IMR-90 (cell line): ENCODE measurements at regions not wholly inside any gene's neighbourhood (a gene's known extent, or its start where the extent isn't known, plus 50 kb on each side); places are given as distances from the start of the nearest gene placed in this dataset.
A peak's percentile ranks its signal among the peaks of the same experiment; 100 is the strongest.

Source experiments
- ATAC-seq: fragments of 200-7000 bp; cut with Tn5 transposase; 2 replicates; pipeline ENCODE4 v1.9.1; 2020; ENCODE audit warnings: low read depth, mild to moderate bottlenecking, moderate library complexity
- BruUV-seq: library from RNA; stranded (reverse); fragments of 400-500 nt; replicated peaks from 2 replicates; lab custom pipeline; 2021; lab: Mats Ljungman, UMichigan
- CTCF ChIA-PET: fragments of 300-600 bp; formaldehyde crosslinking; extraction: SDS; loops from one replicate; lab custom pipeline; 2021; ENCODE audit warnings: antibody characterized with exemption; lab: Yijun Ruan, JAX
- POLR2A ChIA-PET: fragments of 300-600 bp; sonication (Branson Sonifier 250); formaldehyde crosslinking; loops from one replicate; lab custom pipeline; 2022; ENCODE audit warnings: antibody characterized with exemption; ENCODE audit not compliant: unreplicated experiment; lab: Charles Lee
- DNase-seq: peaks from one replicate; pipeline ENCODE4 v3.0.0; 2013
- H2AFZ ChIP-seq: replicated peaks from 2 replicates; pipeline ENCODE3; 2013; ENCODE audit warnings: low read length, mild to moderate bottlenecking; ENCODE audit not compliant: poor library complexity
- H2AK5ac ChIP-seq: 2 replicates; pipeline ENCODE4 v1.6.1; 2013; ENCODE audit warnings: low read depth, low read length, inconsistent platforms
- H2AK9ac ChIP-seq: replicated peaks from 2 replicates; pipeline ENCODE3; 2013; ENCODE audit warnings: mild to moderate bottlenecking, low read depth, low read length, moderate library complexity; ENCODE audit not compliant: poor library complexity
- H2BK120ac ChIP-seq: 2 replicates; pipeline ENCODE4 v1.6.1; 2013; ENCODE audit warnings: low read depth, low read length, inconsistent platforms
- H2BK15ac ChIP-seq: 3 replicates; pipeline ENCODE4 v1.6.1; 2013; ENCODE audit warnings: low read depth, low read length, inconsistent platforms
- H2BK20ac ChIP-seq: 2 replicates; pipeline ENCODE4 v1.6.1; 2013; ENCODE audit warnings: low read depth, mild to moderate bottlenecking, inconsistent platforms, low read length, moderate library complexity
- H2BK5ac ChIP-seq: 2 replicates; pipeline ENCODE4 v1.6.1; 2013; ENCODE audit warnings: mild to moderate bottlenecking, low read depth, low read length, inconsistent platforms; ENCODE audit not compliant: poor library complexity, severe bottlenecking
- H3K14ac ChIP-seq: replicated peaks from 2 replicates; pipeline ENCODE4 v1.6.1; 2013; ENCODE audit warnings: low read depth, low read length, inconsistent platforms
- H3K18ac ChIP-seq: 2 replicates; pipeline ENCODE4 v1.6.1; 2013; ENCODE audit warnings: low read depth, low read length, control low read depth
- H3K23ac ChIP-seq: 2 replicates; pipeline ENCODE4 v1.6.1; 2013; ENCODE audit warnings: low read depth, low read length, inconsistent platforms
- H3K27ac ChIP-seq: 2 replicates; pipeline ENCODE4 v1.5.1; 2013; ENCODE audit warnings: mild to moderate bottlenecking, control low read depth, low read length; ENCODE audit not compliant: insufficient read depth
- H3K27me3 ChIP-seq: 2 replicates; pipeline ENCODE4 v1.6.1; 2013; ENCODE audit warnings: low read length; ENCODE audit not compliant: control insufficient read depth, insufficient read depth
- H3K36me3 ChIP-seq: 2 replicates; pipeline ENCODE4 v1.6.1; 2013; ENCODE audit warnings: low read length, mixed read lengths; ENCODE audit not compliant: control insufficient read depth, insufficient read depth
- H3K4ac ChIP-seq: 2 replicates; pipeline ENCODE4 v1.6.1; 2013; ENCODE audit warnings: low read depth, low read length, inconsistent platforms
- H3K4me1 ChIP-seq: 2 replicates; pipeline ENCODE4 v1.6.1; 2013; ENCODE audit warnings: low read length, mixed read lengths; ENCODE audit not compliant: control insufficient read depth, insufficient read depth
- H3K4me2 ChIP-seq: 2 replicates; pipeline ENCODE4 v1.6.1; 2013; ENCODE audit warnings: low read depth, mild to moderate bottlenecking, control low read depth, low read length, moderate library complexity
- H3K4me3 ChIP-seq: 2 replicates; pipeline ENCODE4 v1.5.1; 2013; ENCODE audit warnings: low read depth, mild to moderate bottlenecking, control low read depth, low read length, moderate library complexity; ENCODE audit not compliant: insufficient read depth
- H3K56ac ChIP-seq: 2 replicates; pipeline ENCODE4 v1.6.1; 2013; ENCODE audit warnings: low read length, inconsistent platforms; ENCODE audit not compliant: insufficient read depth; ENCODE audit errors: extremely low read depth
- H3K79me1 ChIP-seq, 2 experiments: 2 replicates each; pipeline ENCODE4 v1.6.1; 2013; ENCODE audit warnings: low read length in 2 of 2, inconsistent platforms in 1 of 2, low read depth in 1 of 2
- H3K9ac ChIP-seq: 2 replicates; pipeline ENCODE4 v1.6.1; 2013; ENCODE audit warnings: low read depth, low read length, control low read depth
- H3K9me1 ChIP-seq: 2 replicates; pipeline ENCODE4 v1.6.1; 2013; ENCODE audit warnings: low read length, inconsistent platforms; ENCODE audit not compliant: insufficient read depth
- H3K9me3 ChIP-seq: 2 replicates; pipeline ENCODE4 v1.6.1; 2013; ENCODE audit warnings: low read length; ENCODE audit not compliant: control insufficient read depth, insufficient read depth
- H4K20me1 ChIP-seq: 2 replicates; pipeline ENCODE4 v1.6.1; 2013; ENCODE audit warnings: low read length, inconsistent platforms; ENCODE audit not compliant: insufficient read depth
- H4K5ac ChIP-seq: 2 replicates; pipeline ENCODE4 v1.6.1; 2013; ENCODE audit warnings: mild to moderate bottlenecking, low read depth, low read length, control low read depth
- H4K8ac ChIP-seq, 2 experiments: 2 replicates each; pipeline ENCODE4 v1.6.1; 2013; ENCODE audit warnings: low read depth in 2 of 2, low read length in 2 of 2, control low read depth in 1 of 2, inconsistent platforms in 1 of 2
- H4K91ac ChIP-seq: 2 replicates; pipeline ENCODE4 v1.6.1; 2013; ENCODE audit warnings: low read depth, low read length, inconsistent platforms; ENCODE audit not compliant: insufficient read depth
- BHLHE40 ChIP-seq: fragments of 150-350 bp; IDR thresholded peaks from 2 replicates; pipeline ENCODE4 v1.6.1; 2016; ENCODE audit warnings: mild to moderate bottlenecking, low read depth, low read length
- CEBPB ChIP-seq: IDR thresholded peaks from 2 replicates; pipeline ENCODE4 v1.6.1; 2012; ENCODE audit warnings: low read depth, low read length, improper control_type of control experiment
- CHD1 ChIP-seq: IDR thresholded peaks from 2 replicates; pipeline ENCODE4 v1.6.1; 2012; ENCODE audit warnings: low read depth, low read length, improper control_type of control experiment
- CTCF ChIP-seq: conservative IDR thresholded peaks from 2 replicates; pipeline ENCODE4 v1.5.1; 2012; ENCODE audit warnings: mild to moderate bottlenecking, low read depth, low read length, improper control_type of control experiment
- ELK1 ChIP-seq: fragments of 150-350 bp; IDR thresholded peaks from 2 replicates; pipeline ENCODE4 v1.6.1; 2016; ENCODE audit warnings: low read depth, mild to moderate bottlenecking, low read length, moderate library complexity, borderline replicate concordance
- FOS ChIP-seq: fragments of 150-350 bp; IDR thresholded peaks from 2 replicates; pipeline ENCODE4 v1.6.1; 2016; ENCODE audit warnings: low read depth, low read length
- MAFK ChIP-seq: IDR thresholded peaks from 2 replicates; pipeline ENCODE4 v1.6.1; 2012; ENCODE audit warnings: low read depth, low read length, improper control_type of control experiment
- MAZ ChIP-seq: IDR thresholded peaks from 2 replicates; pipeline ENCODE4 v1.6.1; 2012; ENCODE audit warnings: low read depth, mild to moderate bottlenecking, low read length, improper control_type of control experiment, moderate library complexity, borderline replicate concordance
- MXI1 ChIP-seq: IDR thresholded peaks from 2 replicates; pipeline ENCODE4 v1.6.1; 2012; ENCODE audit warnings: low read depth, mild to moderate bottlenecking, low read length, moderate library complexity, borderline replicate concordance
- NFE2L2 ChIP-seq: fragments of 150-350 bp; IDR thresholded peaks from 2 replicates; pipeline ENCODE4 v1.6.1; 2016; ENCODE audit warnings: low read depth, mild to moderate bottlenecking, low read length
- POLR2A ChIP-seq: IDR thresholded peaks from 2 replicates; pipeline ENCODE4 v1.6.1; 2012; ENCODE audit warnings: mild to moderate bottlenecking, low read depth, low read length
- RAD21 ChIP-seq: IDR thresholded peaks from 2 replicates; pipeline ENCODE4 v1.6.1; 2012; ENCODE audit warnings: low read length, improper control_type of control experiment
- RCOR1 ChIP-seq: IDR thresholded peaks from 2 replicates; pipeline ENCODE4 v1.6.1; 2012; ENCODE audit warnings: mild to moderate bottlenecking, low read length, improper control_type of control experiment; ENCODE audit not compliant: insufficient replicate concordance
- RFX5 ChIP-seq: IDR thresholded peaks from 2 replicates; pipeline ENCODE4 v1.8.0; 2012; ENCODE audit warnings: low read depth, mild to moderate bottlenecking, low read length, moderate library complexity
- SMC3 ChIP-seq: fragments of 150-350 bp; IDR thresholded peaks from 2 replicates; pipeline ENCODE4 v1.6.1; 2016; ENCODE audit warnings: low read depth, mild to moderate bottlenecking, antibody characterized with exemption, low read length, moderate library complexity
- USF2 ChIP-seq: fragments of 150-350 bp; IDR thresholded peaks from 2 replicates; pipeline ENCODE4 v1.6.1; 2017; ENCODE audit warnings: mild to moderate bottlenecking, antibody characterized with exemption, low read length, low read depth
- WGBS, 2 experiments: methylation state at CpG; one replicate each; pipeline versions ENCODE4 v1.1.5 to v1.1.7; 2013; ENCODE audit warnings: missing lambda C conversion rate in 2 of 2; ENCODE audit not compliant: insufficient read length in 1 of 2; ENCODE audit errors: extremely low coverage in 2 of 2; 5-methylcytosine and 5-hydroxymethylcytosine counted together
- dilution Hi-C: fragments of 300-500 bp; cut with HindIII; formaldehyde crosslinking; loops from one replicate; pipeline ENCODE4 v1.14.3; 2018; ENCODE audit warnings: low sequenced_read_pairs; ENCODE audit not compliant: unreplicated experiment
- in situ Hi-C: fragments of 300-500 bp; cut with MboI; formaldehyde crosslinking; loops from 3 replicates; pipeline ENCODE4 v1.14.3; 2019; ENCODE audit warnings: low sequenced_read_pairs, inconsistent platforms, mixed read lengths
- intact Hi-C: fragments of 100-400 bp; cut with micrococcal nuclease; formaldehyde crosslinking; loops from 2 replicates; pipeline ENCODE4 v1.10.0; 2022

GRCh38 chr7:41492603-41493002 is 210.3 kb downstream of the INHBA start:
- no peak for TF ChIP-seq BHLHE40
- TF ChIP-seq MAZ, result no peak
- TF ChIP-seq SMC3, result no peak
- no peak for TF ChIP-seq RAD21
- TF ChIP-seq USF2, result no peak
- TF ChIP-seq MXI1, result no peak
- no peak for TF ChIP-seq CTCF
- TF ChIP-seq MAFK, result no peak
- no peak for TF ChIP-seq POLR2A
- no peak for TF ChIP-seq CEBPB
- TF ChIP-seq ELK1, result no peak
- TF ChIP-seq FOS, result no peak
- TF ChIP-seq RFX5, result no peak
- no peak for TF ChIP-seq RCOR1
- no peak for TF ChIP-seq CHD1
- TF ChIP-seq NFE2L2, result no peak
- H4K20me1 ChIP-seq, result no peaks in the 10 kb centered on the region
- H2AK5ac ChIP-seq, result 0 out of 2 replicates have a peak overlapping the region, but pooled peaks have one; percentile 19
- H3K9me3 ChIP-seq, result no peaks in the 10 kb centered on the region
- H3K9me1 ChIP-seq, result peaks cover 13% of the 10 kb centered on the region; the same call in 1 of the 2 replicates
- in situ Hi-C loops (no loop called here), dilution Hi-C loops (no loop called here), intact Hi-C loops (loop anchor here (5.0 kb wide), 1 partner anchor 205 kb away; no protein-coding TSS in a partner anchor)
- ChIA-PET CTCF (no interaction called here), POLR2A (no interaction called here)
- peak overlapping the region; percentile 6 for H3K4ac ChIP-seq
- no CpG with 5 or more reads among the region's 4 CpGs for WGBS, 2 experiments
- peaks cover 14% of the 10 kb centered on the region for H3K4me1 ChIP-seq
- H2BK5ac ChIP-seq, result no peak overlapping the region
- DNase-seq (no peak), ATAC-seq (peak; percentile 43; the same call in 1 of the 2 replicates)
- peak overlapping the region; percentile 48; the same call in 1 of the 3 replicates for H2BK15ac ChIP-seq
- H4K5ac ChIP-seq, result no peak overlapping the region; the same call in 1 of the 2 replicates
- H3K27ac ChIP-seq, result no peak overlapping the region
- H4K8ac ChIP-seq, result peak overlapping the region in 1 of 2 experiments; percentile 34; a peak in 1 of 4 replicates
- H2BK20ac ChIP-seq, result peak overlapping the region; percentile 38; the same call in 1 of the 2 replicates
- BruUV-seq, result no TSS peak
- no peaks in the 10 kb centered on the region; a peak in 1 of 4 replicates for H3K79me1 ChIP-seq
- H3K9ac ChIP-seq, result no peak overlapping the region
- no peaks in the 10 kb centered on the region for H3K36me3 ChIP-seq
- peak overlapping the region; percentile 93; the same call in 1 of the 2 replicates for H2BK120ac ChIP-seq
- no peak overlapping the region; the same call in 1 of the 2 replicates for H3K56ac ChIP-seq
- H3K14ac ChIP-seq, result peak overlapping the region; percentile 17; the same call in 1 of the 2 replicates
- H3K4me2 ChIP-seq, result no peak overlapping the region
- H2AK9ac ChIP-seq, result no peak overlapping the region
- H3K27me3 ChIP-seq, result no peaks in the 10 kb centered on the region
- H3K18ac ChIP-seq, result no peak overlapping the region; the same call in 1 of the 2 replicates
- 0 out of 2 replicates have a peak overlapping the region, but pooled peaks have one; percentile 31 for H3K23ac ChIP-seq
- peak overlapping the region; percentile 23 for H2AFZ ChIP-seq
- H3K4me3 ChIP-seq, result no peak overlapping the region
- H4K91ac ChIP-seq, result peak overlapping the region; percentile 8; the same call in 1 of the 2 replicates
